GM18505 (cell line): ENCODE measurements at regions not wholly inside any gene's neighbourhood (a gene's known extent, or its start where the extent isn't known, plus 50 kb on each side); places are given as distances from the start of the nearest gene placed in this dataset.

Experiments used
- ATAC-seq: cut with Tn5 transposase; IDR thresholded peaks from one replicate; pipeline ENCODE4 v1.9.1; 2021; ENCODE audit not compliant: unreplicated experiment
- POLR2A ChIP-seq: IDR thresholded peaks from 4 replicates; pipeline ENCODE4 v1.6.1; 2011; ENCODE audit warnings: borderline replicate concordance; ENCODE audit not compliant: insufficient read depth, insufficient read length; ENCODE audit errors: extremely low read depth

- TF ChIP-seq POLR2A, result no peak
- no peak for ATAC-seq
Observed at GRCh38 chr14:58697930-58698642, 60.3 kb downstream of the DACT1 start.

- ATAC-seq, result no peak
- no peak for TF ChIP-seq POLR2A
Observed at GRCh38 chr14:58699681-58700205, 62.0 kb downstream of the DACT1 start.

GRCh38 chr14:58701156-58701555 is 63.4 kb downstream of the DACT1 start:
- TF ChIP-seq POLR2A, result no peak
- ATAC-seq, result no peak

DNA sequence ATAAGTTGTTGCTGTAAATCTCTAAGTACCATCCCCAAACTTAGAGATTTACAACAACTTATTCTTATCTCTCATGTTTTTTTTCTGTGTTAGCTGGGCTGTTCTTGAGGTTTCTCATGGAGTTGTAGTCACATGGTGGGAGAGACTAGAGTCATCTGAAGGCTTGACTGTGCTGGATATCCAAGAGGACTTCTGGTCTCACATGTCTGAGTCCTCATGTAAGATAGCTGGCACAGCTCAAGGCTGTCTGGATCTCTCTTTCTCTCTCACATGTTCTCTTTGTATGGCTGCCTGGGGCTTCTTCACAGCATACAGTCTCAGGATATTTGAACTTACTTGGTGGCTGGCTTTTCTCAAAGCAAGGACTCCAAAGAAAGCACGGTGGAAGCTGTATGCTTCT is 63.8 kb downstream of the DACT1 start:
- TF ChIP-seq POLR2A, result no peak
- no peak for ATAC-seq

DNA sequence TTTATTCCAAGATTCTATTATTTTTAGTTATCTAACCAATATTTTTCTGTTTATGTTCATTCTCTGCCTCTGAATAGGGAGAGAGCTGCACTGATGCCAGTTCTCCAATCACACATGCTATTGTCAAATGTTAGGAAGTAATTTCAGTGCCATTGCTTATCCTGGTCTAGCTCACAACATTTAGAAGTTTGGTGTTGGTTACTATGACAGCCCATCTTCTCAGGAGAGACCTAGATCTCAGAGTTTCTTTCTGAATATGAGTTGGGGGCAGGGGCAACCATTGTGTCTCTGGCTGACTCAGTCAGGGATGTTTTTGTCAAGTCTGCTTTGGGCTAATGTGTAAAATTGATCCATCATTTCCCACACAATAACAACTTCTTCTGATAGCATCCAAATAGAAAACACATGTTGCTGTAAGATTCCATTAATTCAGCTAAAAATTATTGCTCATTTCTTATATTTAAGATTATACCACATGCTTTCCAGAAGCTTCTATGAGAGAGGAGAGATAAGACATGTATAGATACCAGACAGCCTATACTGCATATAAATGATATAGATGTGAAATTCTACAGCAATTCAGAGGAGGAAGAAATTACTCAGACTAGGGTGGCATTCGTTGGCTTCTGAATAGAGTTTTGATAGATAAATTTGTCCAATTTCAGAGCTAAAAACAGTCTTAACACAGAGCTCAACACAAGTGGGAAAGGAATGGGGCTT is 64.8 kb downstream of the DACT1 start:
- no peak for TF ChIP-seq POLR2A
- ATAC-seq, result no peak

DNA sequence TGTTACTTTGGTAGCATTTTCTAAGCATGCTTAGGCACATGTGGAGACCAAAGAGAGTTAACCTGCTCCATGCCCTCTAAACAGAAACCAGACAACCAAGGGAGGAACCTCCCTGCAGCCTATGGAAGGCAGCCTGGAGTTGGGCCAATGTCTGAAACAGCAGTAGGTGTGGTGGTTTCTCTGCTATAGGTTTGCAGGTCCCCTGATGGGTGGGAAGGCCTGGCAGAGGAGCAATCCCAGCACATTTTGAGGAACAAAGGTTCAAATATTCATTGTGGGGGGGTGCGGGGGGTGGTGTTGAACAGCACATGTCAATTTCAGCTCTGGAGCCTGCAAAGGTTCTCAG is 65.4 kb downstream of the DACT1 start:
- ATAC-seq, result no peak
- TF ChIP-seq POLR2A, result no peak

- no peak for ATAC-seq
- no peak for TF ChIP-seq POLR2A
Observed at GRCh38 chr14:58705066-58705465, 67.3 kb downstream of the DACT1 start.

- no peak for TF ChIP-seq POLR2A
- no peak for ATAC-seq
Observed at GRCh38 chr14:58707949-58708348, 70.2 kb downstream of the DACT1 start.

DNA sequence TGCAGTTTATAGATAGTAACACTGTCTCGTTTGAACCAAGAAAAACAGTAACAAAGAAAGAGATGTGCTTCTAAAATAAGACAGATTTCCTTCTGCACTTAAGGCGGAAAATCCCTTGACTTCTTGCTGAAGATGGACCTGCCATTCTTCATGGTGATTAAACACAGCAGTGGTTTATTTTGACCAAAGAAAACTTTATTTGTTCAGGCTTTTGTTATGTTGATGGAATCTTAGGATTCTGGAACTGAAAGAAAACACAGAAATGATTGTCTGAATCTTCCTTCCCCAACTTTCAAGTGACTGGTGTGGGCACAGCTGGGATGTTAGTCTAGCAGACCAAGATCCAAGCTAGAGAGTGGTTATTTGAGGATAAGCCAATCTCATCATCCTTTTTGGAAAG is 72.2 kb downstream of the DACT1 start:
- ATAC-seq, result no peak
- TF ChIP-seq POLR2A, result no peak

GRCh38 chr14:58711382-58711781 is 73.6 kb downstream of the DACT1 start:
- TF ChIP-seq POLR2A, result no peak
- ATAC-seq, result no peak

DNA sequence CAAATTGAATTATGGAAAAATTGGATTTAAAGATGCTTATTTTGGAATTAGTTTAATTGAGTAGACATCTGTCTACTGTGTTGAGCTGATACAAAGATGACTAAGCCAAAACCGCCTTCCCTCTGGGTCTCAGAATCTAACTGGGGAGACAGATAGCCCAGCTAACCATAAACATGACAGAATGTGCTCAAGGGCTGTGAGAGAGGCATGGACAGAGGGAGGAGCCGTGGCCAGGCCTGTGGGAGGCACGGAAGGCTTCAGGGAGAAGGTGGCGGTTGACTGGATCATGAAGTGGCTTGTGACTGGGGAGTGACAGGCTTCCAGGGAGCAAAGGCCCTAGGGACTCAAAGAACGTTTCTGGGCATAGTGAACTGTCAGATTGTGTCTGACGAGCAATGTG is 74.6 kb downstream of the DACT1 start:
- TF ChIP-seq POLR2A, result no peak
- no peak for ATAC-seq

DNA sequence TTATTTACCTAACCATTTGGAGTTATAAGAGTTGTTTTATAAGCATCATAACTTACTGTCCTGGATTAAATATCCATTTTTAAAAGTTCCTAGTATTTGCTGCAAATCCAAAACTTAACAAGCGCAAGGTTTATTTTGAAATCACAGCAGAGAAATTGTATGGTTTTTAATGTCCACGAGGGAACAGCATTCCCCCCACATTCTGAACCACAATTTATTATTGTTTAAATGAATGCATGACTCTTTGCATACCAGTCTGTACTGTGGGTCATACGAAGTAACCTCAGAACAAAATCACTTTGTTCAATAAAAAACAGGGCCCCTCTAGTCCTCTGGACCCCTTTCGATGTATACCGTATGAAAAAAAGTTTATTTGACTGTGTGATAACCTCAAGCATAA is 75.9 kb downstream of the DACT1 start:
- no peak for ATAC-seq
- no peak for TF ChIP-seq POLR2A

DNA sequence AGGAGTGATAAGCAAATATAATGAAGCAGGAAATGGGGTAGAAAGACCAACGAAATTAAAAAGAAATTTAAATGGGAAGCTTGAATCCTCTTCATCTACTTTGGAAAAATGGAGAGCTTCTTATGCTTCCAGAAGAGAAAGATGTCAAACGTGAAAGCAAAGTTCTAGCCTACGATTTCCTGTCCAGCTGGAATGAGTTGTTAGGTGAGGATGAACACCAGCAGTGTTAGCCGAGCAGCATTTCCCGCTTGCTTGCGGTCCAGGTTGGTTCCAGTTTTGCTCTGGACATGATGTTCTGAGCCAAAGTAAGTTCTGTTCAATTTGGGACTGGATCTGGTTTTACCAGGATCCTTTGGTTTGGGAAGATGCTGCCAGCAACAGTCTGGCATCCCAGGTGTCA is 78.9 kb downstream of the DACT1 start:
- no peak for ATAC-seq
- no peak for TF ChIP-seq POLR2A

GRCh38 chr14:58717211-58717610 is 79.4 kb downstream of the DACT1 start:
- no peak for ATAC-seq
- TF ChIP-seq POLR2A, result no peak
